Stimulated activated naive CD8-positive, alpha-beta T cell treated with anti-CD3 and anti-CD28 coated beads, Interleukin-15, amount 100 ng/mL, for 72 hours (primary cell): ENCODE measurements at regions not wholly inside any gene's neighbourhood (a gene's known extent, or its start where the extent isn't known, plus 50 kb on each side); places are given as distances from the start of the nearest gene placed in this dataset.
A peak's percentile ranks its signal among the peaks of the same experiment; 100 is the strongest.
"Not testable (repeated sequence)": the region's sequence is repeated elsewhere in the genome, so short reads cannot be mapped to it uniquely, and the experiment has no call there.

Experiments used
- ATAC-seq: fragments of 150-1000 bp; cut with Tn5 transposase; 2 replicates; pipeline ENCODE4 v1.10.0; 2021; ENCODE audit warnings: mild to moderate bottlenecking, moderate library complexity
- DNase-seq, 2 donors: peaks; one replicate each; pipeline ENCODE4 v3.0.0; 2021 to 2022
- H3K27ac Mint-ChIP-seq, 2 donors: one replicate each; pipeline ENCODE4 v1.8.0; 2022; ENCODE audit warnings: mild to moderate bottlenecking in 2 of 2, mixed read lengths in 2 of 2, moderate library complexity in 2 of 2
- H3K27me3 Mint-ChIP-seq: one replicate; pipeline ENCODE4 v1.8.0; 2022; ENCODE audit warnings: mixed read lengths
- H3K4me1 Mint-ChIP-seq: one replicate; pipeline ENCODE4 v1.8.0; 2022; ENCODE audit warnings: mild to moderate bottlenecking, mixed read lengths
- H3K4me3 Mint-ChIP-seq, 2 donors: one replicate each; pipeline ENCODE4 v1.8.0; 2022; ENCODE audit warnings: mild to moderate bottlenecking in 2 of 2, mixed read lengths in 2 of 2, moderate library complexity in 1 of 2
- H3K9me3 Mint-ChIP-seq, 2 donors: one replicate each; pipeline ENCODE4 v1.8.0; 2022; ENCODE audit warnings: mixed read lengths in 2 of 2

GRCh38 chr16:16905850-16906249 is 526.9 kb downstream of the NPIPA7 start:
- peaks cover 10 to 17% of the 10 kb centered on the region in 2 donors for H3K9me3 Mint-ChIP-seq
- no peak for ATAC-seq
- no peaks in the 10 kb centered on the region for H3K4me1 Mint-ChIP-seq
- H3K4me3 Mint-ChIP-seq, result no peak overlapping the region
- no peak overlapping the region for H3K27ac Mint-ChIP-seq
- H3K27me3 Mint-ChIP-seq, result no peaks in the 10 kb centered on the region
- DNase-seq, result no peak

- Mint-ChIP-seq H3K27ac (no peak overlapping the region), H3K4me3 (no peak overlapping the region), H3K9me3 (peaks cover 8 to 19% of the 10 kb centered on the region in 2 donors), H3K27me3 (no peaks in the 10 kb centered on the region), H3K4me1 (no peaks in the 10 kb centered on the region)
- no peak for ATAC-seq
- no peak for DNase-seq
These were observed 528.1 kb downstream of the NPIPA7 start for GRCh38 chr16:16907089-16907488.

GRCh38 chr16:16908077-16908476 is 529.1 kb downstream of the NPIPA7 start:
- Mint-ChIP-seq H3K4me1 (no peaks in the 10 kb centered on the region), H3K4me3 (no peak overlapping the region), H3K27me3 (no peaks in the 10 kb centered on the region), H3K9me3 (peaks cover 7 to 23% of the 10 kb centered on the region in 2 donors), H3K27ac (no peak overlapping the region)
- DNase-seq, result no peak
- no peak for ATAC-seq

GRCh38 chr16:16909126-16909525 is 530.2 kb downstream of the NPIPA7 start:
- ATAC-seq, result no peak
- Mint-ChIP-seq H3K9me3 (peaks cover 7 to 23% of the 10 kb centered on the region in 2 donors), H3K4me3 (no peak overlapping the region), H3K4me1 (no peaks in the 10 kb centered on the region), H3K27me3 (no peaks in the 10 kb centered on the region), H3K27ac (no peak overlapping the region)
- DNase-seq, result no peak

- ATAC-seq (no peak), DNase-seq (no peak)
- no peaks in the 10 kb centered on the region for H3K4me1 Mint-ChIP-seq
- no peak overlapping the region for H3K4me3 Mint-ChIP-seq
- no peaks in the 10 kb centered on the region for H3K27me3 Mint-ChIP-seq
- no peak overlapping the region for H3K27ac Mint-ChIP-seq
- H3K9me3 Mint-ChIP-seq, result peaks cover 7 to 14% of the 10 kb centered on the region in 2 donors
These were observed 531.7 kb downstream of the NPIPA7 start for GRCh38 chr16:16910666-16911065.

GRCh38 chr16:16915771-16916170 is 536.8 kb downstream of the NPIPA7 start:
- Mint-ChIP-seq H3K27ac (no peak overlapping the region), H3K27me3 (no peaks in the 10 kb centered on the region), H3K9me3 (peaks cover 7 to 11% of the 10 kb centered on the region in 2 donors), H3K4me3 (no peak overlapping the region), H3K4me1 (no peaks in the 10 kb centered on the region)
- DNase-seq (no peak), ATAC-seq (no peak)

- H3K27ac Mint-ChIP-seq, result no peak overlapping the region
- DNase-seq (no peak), ATAC-seq (no peak)
- H3K27me3 Mint-ChIP-seq, result no peaks in the 10 kb centered on the region
- peaks cover 2% of the 10 kb centered on the region in 2 donors for H3K9me3 Mint-ChIP-seq
- H3K4me3 Mint-ChIP-seq, result no peak overlapping the region
- no peaks in the 10 kb centered on the region for H3K4me1 Mint-ChIP-seq
These were observed 538.3 kb downstream of the NPIPA7 start for GRCh38 chr16:16917191-16917785.

- H3K27me3 Mint-ChIP-seq, result no peaks in the 10 kb centered on the region
- H3K9me3 Mint-ChIP-seq, result no peaks in the 10 kb centered on the region
- H3K27ac Mint-ChIP-seq, result no peak overlapping the region
- H3K4me1 Mint-ChIP-seq, result no peaks in the 10 kb centered on the region
- ATAC-seq (no peak), DNase-seq (no peak)
- no peak overlapping the region for H3K4me3 Mint-ChIP-seq
These were observed 544.5 kb downstream of the NPIPA7 start for GRCh38 chr16:16923479-16923878.

- ATAC-seq (no peak), DNase-seq (no peak)
- Mint-ChIP-seq H3K4me3 (no peak overlapping the region), H3K27me3 (no peaks in the 10 kb centered on the region), H3K27ac (no peak overlapping the region), H3K9me3 (no peaks in the 10 kb centered on the region), H3K4me1 (no peaks in the 10 kb centered on the region)
These were observed 545.7 kb downstream of the NPIPA7 start for GRCh38 chr16:16924613-16925012.

- DNase-seq (no peak), ATAC-seq (no peak)
- Mint-ChIP-seq H3K4me3 (no peak overlapping the region), H3K9me3 (no peaks in the 10 kb centered on the region), H3K4me1 (no peaks in the 10 kb centered on the region), H3K27me3 (no peaks in the 10 kb centered on the region), H3K27ac (no peak overlapping the region)
These were observed 545.3 kb downstream of the XYLT1 start for GRCh38 chr16:16925432-16925831.

GRCh38 chr16:16928532-16929109 is 542.1 kb downstream of the XYLT1 start:
- H3K4me3 Mint-ChIP-seq, result no peak overlapping the region
- no peak for DNase-seq
- H3K4me1 Mint-ChIP-seq, result no peaks in the 10 kb centered on the region
- no peaks in the 10 kb centered on the region for H3K27me3 Mint-ChIP-seq
- ATAC-seq, result no peak
- no peaks in the 10 kb centered on the region for H3K9me3 Mint-ChIP-seq
- H3K27ac Mint-ChIP-seq, result no peak overlapping the region

- Mint-ChIP-seq H3K4me1 (no peaks in the 10 kb centered on the region), H3K4me3 (no peak overlapping the region), H3K27me3 (no peaks in the 10 kb centered on the region), H3K27ac (peak overlapping the region in 1 of 2 donors; percentile 47), H3K9me3 (no peaks in the 10 kb centered on the region)
- no peak for DNase-seq
- ATAC-seq, result no peak
These were observed 540.3 kb downstream of the XYLT1 start for GRCh38 chr16:16930309-16931000.

GRCh38 chr16:16933861-16934260 is 536.9 kb downstream of the XYLT1 start:
- Mint-ChIP-seq H3K4me3 (no peak overlapping the region), H3K27me3 (no peaks in the 10 kb centered on the region), H3K27ac (no peak overlapping the region), H3K9me3 (no peaks in the 10 kb centered on the region), H3K4me1 (no peaks in the 10 kb centered on the region)
- DNase-seq (no peak), ATAC-seq (no peak)

- ATAC-seq, result no peak
- DNase-seq, result no peak
These were observed 536.1 kb downstream of the XYLT1 start for GRCh38 chr16:16934660-16935059.

GRCh38 chr16:16935909-16936308 is 534.9 kb downstream of the XYLT1 start:
- DNase-seq, H3K27me3 Mint-ChIP-seq, H3K27ac Mint-ChIP-seq, H3K4me1 Mint-ChIP-seq, ATAC-seq, H3K4me3 Mint-ChIP-seq, H3K9me3 Mint-ChIP-seq: not testable (repeated sequence)

More at GRCh38 chr16:16934660-16935059, 536.1 kb downstream of the XYLT1 start:
- no peaks in the 10 kb centered on the region for H3K9me3 Mint-ChIP-seq
- no peak overlapping the region for H3K4me3 Mint-ChIP-seq
- H3K27ac Mint-ChIP-seq, result no peak overlapping the region
- H3K27me3 Mint-ChIP-seq, result no peaks in the 10 kb centered on the region
- H3K4me1 Mint-ChIP-seq, result no peaks in the 10 kb centered on the region

GRCh38 chr16:16937576-16937975 is 533.2 kb downstream of the XYLT1 start:
- no peaks in the 10 kb centered on the region for H3K9me3 Mint-ChIP-seq
- no peak for DNase-seq
- no peak for ATAC-seq
- no peaks in the 10 kb centered on the region for H3K4me1 Mint-ChIP-seq
- H3K27me3 Mint-ChIP-seq, result no peaks in the 10 kb centered on the region
- H3K27ac Mint-ChIP-seq, result no peak overlapping the region
- no peak overlapping the region for H3K4me3 Mint-ChIP-seq
